Coronary artery (tissue), 2 donors: ENCODE measurements at regions not wholly inside any gene's neighbourhood (a gene's known extent, or its start where the extent isn't known, plus 50 kb on each side); places are given as distances from the start of the nearest gene placed in this dataset.

Source experiments
- DNase-seq: peaks from one replicate; pipeline ENCODE4 v3.0.0-alpha.2; 2017; ENCODE audit warnings: low spot score
- H3K27ac ChIP-seq, 2 donors: fragments of 200-600 bp; sonication (generic); one replicate each; pipeline ENCODE4 v1.5.1; 2016 to 2019
- H3K4me3 ChIP-seq: fragments of 200-600 bp; sonication (generic); 2 replicates; pipeline ENCODE4 v1.5.1; 2016; ENCODE audit warnings: mild to moderate bottlenecking, moderate library complexity
- TF ChIP-seq, protein P1 (sequence below): fragments of 200-600 bp; sonication (generic); IDR thresholded peaks from one replicate; pipeline ENCODE4 v1.5.1; 2019; ENCODE audit warnings: antibody characterized with exemption

- H3K4me3 ChIP-seq, result no peak overlapping the region
These were observed 189.9 kb upstream of the CXCL13 start for GRCh38 chr4:77415689-77416088.

DNA sequence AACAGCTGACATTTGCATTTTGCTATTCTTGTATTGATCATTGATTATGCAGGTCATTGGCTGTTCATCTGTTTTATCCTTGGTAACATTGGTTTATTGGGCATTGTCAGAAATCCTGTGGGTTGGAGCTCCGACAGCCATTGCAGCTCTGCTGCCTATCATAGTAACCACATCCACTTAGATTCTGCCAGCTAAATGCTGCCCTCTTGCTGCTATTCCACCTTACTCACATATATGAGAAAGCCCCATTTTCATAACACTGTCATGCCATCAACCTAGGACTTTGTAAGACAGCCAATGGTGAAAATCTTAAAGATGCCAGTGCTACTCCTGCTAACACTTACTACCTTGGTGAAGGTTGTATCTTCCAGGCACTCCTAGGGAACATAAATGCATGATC is 187.3 kb upstream of the CXCL13 start:
- no peak overlapping the region for H3K27ac ChIP-seq
- H3K4me3 ChIP-seq, result no peak overlapping the region
- no peak for DNase-seq
- TF ChIP-seq, protein P1, sequence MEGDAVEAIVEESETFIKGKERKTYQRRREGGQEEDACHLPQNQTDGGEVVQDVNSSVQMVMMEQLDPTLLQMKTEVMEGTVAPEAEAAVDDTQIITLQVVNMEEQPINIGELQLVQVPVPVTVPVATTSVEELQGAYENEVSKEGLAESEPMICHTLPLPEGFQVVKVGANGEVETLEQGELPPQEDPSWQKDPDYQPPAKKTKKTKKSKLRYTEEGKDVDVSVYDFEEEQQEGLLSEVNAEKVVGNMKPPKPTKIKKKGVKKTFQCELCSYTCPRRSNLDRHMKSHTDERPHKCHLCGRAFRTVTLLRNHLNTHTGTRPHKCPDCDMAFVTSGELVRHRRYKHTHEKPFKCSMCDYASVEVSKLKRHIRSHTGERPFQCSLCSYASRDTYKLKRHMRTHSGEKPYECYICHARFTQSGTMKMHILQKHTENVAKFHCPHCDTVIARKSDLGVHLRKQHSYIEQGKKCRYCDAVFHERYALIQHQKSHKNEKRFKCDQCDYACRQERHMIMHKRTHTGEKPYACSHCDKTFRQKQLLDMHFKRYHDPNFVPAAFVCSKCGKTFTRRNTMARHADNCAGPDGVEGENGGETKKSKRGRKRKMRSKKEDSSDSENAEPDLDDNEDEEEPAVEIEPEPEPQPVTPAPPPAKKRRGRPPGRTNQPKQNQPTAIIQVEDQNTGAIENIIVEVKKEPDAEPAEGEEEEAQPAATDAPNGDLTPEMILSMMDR, result no peak

More at GRCh38 chr4:77415689-77416088, 189.9 kb upstream of the CXCL13 start:
- TF ChIP-seq, protein P1, result no peak
- H3K27ac ChIP-seq, result no peak overlapping the region
- DNase-seq, result no peak

DNA sequence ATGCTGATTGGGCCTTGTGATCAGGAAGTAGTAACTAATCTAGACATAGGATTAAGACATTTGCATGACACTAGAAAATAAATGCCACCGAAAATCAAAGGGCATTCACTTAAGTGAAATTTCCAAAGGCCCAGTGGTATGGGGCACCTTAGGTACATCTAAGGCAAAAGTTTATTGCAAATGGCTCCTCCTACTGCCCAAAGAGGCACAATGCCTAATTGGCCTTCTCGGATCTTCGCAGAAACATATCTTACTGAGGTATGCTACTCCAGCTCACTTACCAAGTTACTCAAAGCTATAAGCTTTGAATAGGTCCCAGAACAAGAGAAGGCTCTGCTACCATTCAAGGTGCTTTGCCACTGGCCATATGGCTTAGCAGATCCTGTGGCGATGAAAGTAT is 174.8 kb upstream of the CXCL13 start:
- TF ChIP-seq, protein P1, result no peak
- no peak for DNase-seq
- H3K27ac ChIP-seq, result no peak overlapping the region
- H3K4me3 ChIP-seq, result no peak overlapping the region

GRCh38 chr4:77431546-77431945 is 174.1 kb upstream of the CXCL13 start:
- TF ChIP-seq, protein P1, result no peak
- no peak for DNase-seq

GRCh38 chr4:77432717-77433417 is 172.8 kb upstream of the CXCL13 start:
- Histone ChIP-seq H3K27ac (peak overlapping the region; percentile 66 to 81), H3K4me3 (peak overlapping the region; percentile 30)
- TF ChIP-seq, protein P1, result no peak
- no peak for DNase-seq

More at GRCh38 chr4:77431546-77431945, 174.1 kb upstream of the CXCL13 start:
- no peak overlapping the region for H3K27ac ChIP-seq
- H3K4me3 ChIP-seq, result no peak overlapping the region

- Histone ChIP-seq H3K27ac (peak overlapping the region; percentile 66 to 81), H3K4me3 (peak overlapping the region; percentile 30)
- TF ChIP-seq, protein P1, result peak; percentile 25
- DNase-seq, result no peak
These were observed 172.2 kb upstream of the CXCL13 start for GRCh38 chr4:77433418-77433733.
